Smooth muscle cell (in vitro differentiated cells): ENCODE measurements at regions not wholly inside any gene's neighbourhood (a gene's known extent, or its start where the extent isn't known, plus 50 kb on each side); places are given as distances from the start of the nearest gene placed in this dataset.

Experiments
- DNase-seq: peaks from one replicate; lab custom pipeline; 2025; ENCODE audit not compliant: unreplicated experiment; lab: John Stamatoyannopoulos, UW
- H2AFZ ChIP-seq: fragments of 200-600 bp; sonication (generic); 2 replicates; pipeline ENCODE4 v1.6.0; 2016; ENCODE audit warnings: antibody characterized with exemption, low read depth, mild to moderate bottlenecking
- H3F3A ChIP-seq: fragments of 200-600 bp; sonication (generic); 2 replicates; pipeline ENCODE4 v1.6.0; 2017; ENCODE audit warnings: antibody characterized with exemption, low read depth
- H3K27ac ChIP-seq: fragments of 200-600 bp; sonication (generic); 2 replicates; pipeline ENCODE4 v1.5.1; 2016; ENCODE audit warnings: low read depth, mild to moderate bottlenecking
- H3K27me3 ChIP-seq: fragments of 200-600 bp; sonication (generic); 2 replicates; pipeline ENCODE4 v1.6.1; 2016; ENCODE audit warnings: low read depth, mild to moderate bottlenecking
- H3K36me3 ChIP-seq: fragments of 200-600 bp; sonication (generic); 2 replicates; pipeline ENCODE4 v1.5.1; 2016; ENCODE audit warnings: low read depth
- H3K4me1 ChIP-seq: fragments of 200-600 bp; sonication (generic); 2 replicates; pipeline ENCODE4 v1.5.1; 2016; ENCODE audit warnings: low read depth
- H3K4me2 ChIP-seq: fragments of 200-600 bp; sonication (generic); 2 replicates; pipeline ENCODE4 v1.6.0; 2016; ENCODE audit warnings: mild to moderate bottlenecking
- H3K4me3 ChIP-seq: fragments of 200-600 bp; sonication (generic); 2 replicates; pipeline ENCODE4 v1.5.1; 2016; ENCODE audit warnings: mild to moderate bottlenecking
- H3K79me2 ChIP-seq: fragments of 200-600 bp; sonication (generic); 2 replicates; pipeline ENCODE4 v1.6.0; 2016; ENCODE audit warnings: low read depth, mild to moderate bottlenecking
- H3K9ac ChIP-seq: fragments of 200-600 bp; sonication (generic); 2 replicates; pipeline ENCODE4 v1.6.0; 2016; ENCODE audit warnings: low read depth
- H3K9me3 ChIP-seq: fragments of 200-600 bp; sonication (generic); replicated peaks from 2 replicates; pipeline ENCODE4 v1.5.1; 2016; ENCODE audit warnings: low read depth
- H4K20me1 ChIP-seq: fragments of 200-600 bp; sonication (generic); 2 replicates; pipeline ENCODE4 v1.6.0; 2016; ENCODE audit warnings: low read depth
- WGBS: methylation state at CpG from one replicate; pipeline ENCODE4 v1.1.7; 2016; ENCODE audit warnings: low lambda C conversion rate; 5-methylcytosine and 5-hydroxymethylcytosine counted together
- TF ChIP-seq, protein P1 (sequence below): fragments of 200-600 bp; sonication (generic); IDR thresholded peaks from 2 replicates; pipeline ENCODE4 v1.5.1; 2017; ENCODE audit warnings: borderline replicate concordance, mild to moderate bottlenecking, antibody characterized with exemption; ENCODE audit not compliant: insufficient read depth, poor library complexity, severe bottlenecking

DNA sequence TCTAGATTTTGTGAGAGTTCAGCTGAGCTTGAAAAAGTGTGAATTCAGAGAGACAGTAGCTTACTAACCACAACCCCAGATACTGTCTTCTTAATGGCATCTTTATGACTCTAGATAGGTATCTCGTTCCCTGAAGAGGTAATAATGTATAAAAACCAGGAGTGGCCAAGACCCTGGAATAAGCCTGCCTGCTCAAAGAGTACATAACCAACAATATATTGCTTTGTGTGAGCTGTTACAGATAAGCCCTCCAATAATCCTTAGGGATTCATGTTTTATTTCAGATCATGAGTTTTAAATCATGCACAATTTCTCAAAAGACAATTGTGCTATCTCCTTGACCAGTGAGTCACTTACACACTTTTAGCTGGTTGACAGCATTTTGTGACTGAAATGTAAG is 327.8 kb upstream of the ADGRB3 start:
- no peak for DNase-seq
- TF ChIP-seq, protein P1, sequence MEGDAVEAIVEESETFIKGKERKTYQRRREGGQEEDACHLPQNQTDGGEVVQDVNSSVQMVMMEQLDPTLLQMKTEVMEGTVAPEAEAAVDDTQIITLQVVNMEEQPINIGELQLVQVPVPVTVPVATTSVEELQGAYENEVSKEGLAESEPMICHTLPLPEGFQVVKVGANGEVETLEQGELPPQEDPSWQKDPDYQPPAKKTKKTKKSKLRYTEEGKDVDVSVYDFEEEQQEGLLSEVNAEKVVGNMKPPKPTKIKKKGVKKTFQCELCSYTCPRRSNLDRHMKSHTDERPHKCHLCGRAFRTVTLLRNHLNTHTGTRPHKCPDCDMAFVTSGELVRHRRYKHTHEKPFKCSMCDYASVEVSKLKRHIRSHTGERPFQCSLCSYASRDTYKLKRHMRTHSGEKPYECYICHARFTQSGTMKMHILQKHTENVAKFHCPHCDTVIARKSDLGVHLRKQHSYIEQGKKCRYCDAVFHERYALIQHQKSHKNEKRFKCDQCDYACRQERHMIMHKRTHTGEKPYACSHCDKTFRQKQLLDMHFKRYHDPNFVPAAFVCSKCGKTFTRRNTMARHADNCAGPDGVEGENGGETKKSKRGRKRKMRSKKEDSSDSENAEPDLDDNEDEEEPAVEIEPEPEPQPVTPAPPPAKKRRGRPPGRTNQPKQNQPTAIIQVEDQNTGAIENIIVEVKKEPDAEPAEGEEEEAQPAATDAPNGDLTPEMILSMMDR = no peak
- Histone ChIP-seq H2AFZ (no peak overlapping the region), H3K27me3 (no peaks in the 10 kb centered on the region), H3K4me1 (no peaks in the 10 kb centered on the region), H3K27ac (no peak overlapping the region), H3F3A (no peaks in the 10 kb centered on the region), H3K4me2 (no peak overlapping the region), H3K9me3 (no peaks in the 10 kb centered on the region), H3K36me3 (no peaks in the 10 kb centered on the region), H3K4me3 (no peak overlapping the region), H3K9ac (no peak overlapping the region), H4K20me1 (no peaks in the 10 kb centered on the region), H3K79me2 (no peaks in the 10 kb centered on the region)
- WGBS = 33% methylated on average over 1 of the region's 1 CpG

GRCh38 chr6:68296126-68296525 is 339.0 kb upstream of the ADGRB3 start:
- H3K9me3 ChIP-seq = no peaks in the 10 kb centered on the region
- no peak overlapping the region for H3K4me2 ChIP-seq
- no peak for DNase-seq
- H3K27ac ChIP-seq = no peak overlapping the region
- no peak overlapping the region for H3K9ac ChIP-seq
- no peaks in the 10 kb centered on the region for H3K36me3 ChIP-seq
- no peaks in the 10 kb centered on the region for H3K79me2 ChIP-seq
- no peak overlapping the region for H2AFZ ChIP-seq
- H3F3A ChIP-seq = no peaks in the 10 kb centered on the region
- TF ChIP-seq, protein P1 = no peak
- H4K20me1 ChIP-seq = no peaks in the 10 kb centered on the region
- no peak overlapping the region for H3K4me3 ChIP-seq
- H3K4me1 ChIP-seq = no peaks in the 10 kb centered on the region
- H3K27me3 ChIP-seq = no peaks in the 10 kb centered on the region

DNA sequence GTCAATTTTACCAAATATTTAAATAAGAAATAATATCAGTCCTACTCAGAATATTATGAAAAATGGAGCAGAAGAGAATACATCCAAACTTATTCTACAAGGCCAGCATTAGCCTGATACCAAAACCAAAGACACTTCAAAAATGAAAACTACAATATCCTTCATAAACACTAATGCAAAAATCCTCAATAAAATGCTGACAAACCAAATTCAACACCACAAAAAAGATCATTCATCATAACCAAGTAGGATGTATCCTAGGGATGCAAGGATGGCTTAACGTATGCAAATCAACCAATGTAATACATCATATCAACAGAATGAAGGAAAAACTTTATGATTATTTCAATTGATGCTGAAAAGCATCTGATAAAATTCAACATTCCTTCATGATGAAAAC is 352.4 kb upstream of the ADGRB3 start:
- WGBS = 43% methylated on average over 1 of the region's 1 CpG
- H3F3A ChIP-seq = no peaks in the 10 kb centered on the region
- H2AFZ ChIP-seq = no peak overlapping the region
- H3K36me3 ChIP-seq = no peaks in the 10 kb centered on the region
- TF ChIP-seq, protein P1 = no peak
- no peaks in the 10 kb centered on the region for H3K79me2 ChIP-seq
- H3K9ac ChIP-seq = no peak overlapping the region
- no peak overlapping the region for H3K4me3 ChIP-seq
- H3K9me3 ChIP-seq = no peaks in the 10 kb centered on the region
- H3K27ac ChIP-seq = no peak overlapping the region
- H4K20me1 ChIP-seq = no peaks in the 10 kb centered on the region
- H3K4me1 ChIP-seq = no peaks in the 10 kb centered on the region
- H3K27me3 ChIP-seq = no peaks in the 10 kb centered on the region
- DNase-seq = no peak
- H3K4me2 ChIP-seq = no peak overlapping the region

DNA sequence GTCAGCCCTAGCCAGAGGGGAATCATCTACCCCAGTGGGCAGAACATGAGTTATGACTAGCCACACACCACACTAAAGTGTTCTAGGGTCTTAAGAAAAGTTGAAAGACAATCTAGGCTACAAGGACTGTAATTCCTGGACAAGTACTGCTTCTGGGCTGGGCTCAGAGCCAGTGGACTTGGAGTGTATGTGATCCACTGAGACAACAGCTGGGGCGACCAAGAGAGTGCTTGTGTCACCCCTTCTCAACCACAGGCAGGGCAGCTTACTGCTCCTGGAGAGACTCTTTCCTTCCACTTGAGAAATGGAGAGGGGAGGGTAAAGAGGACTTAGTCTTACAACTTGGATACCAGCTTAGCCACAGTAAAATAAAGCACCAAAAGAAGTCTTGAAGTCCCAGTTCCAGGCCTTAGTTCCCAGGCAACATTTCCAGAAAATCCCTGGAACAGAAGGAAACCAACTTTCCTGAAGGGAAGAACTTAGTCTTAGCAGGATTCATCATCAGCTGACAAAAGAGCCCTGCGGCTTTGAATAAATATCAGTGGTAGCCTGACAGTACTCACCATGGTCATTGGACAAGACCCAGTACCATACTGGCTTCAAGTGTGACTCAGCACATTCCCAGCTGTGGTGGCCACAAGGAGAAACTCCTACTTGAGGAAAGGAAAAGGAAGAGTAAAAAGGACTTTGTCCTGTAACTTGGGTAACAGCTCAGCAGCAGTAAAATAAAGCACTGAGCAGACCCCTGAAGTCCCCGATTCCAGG is 355.1 kb upstream of the ADGRB3 start:
- TF ChIP-seq, protein P1 = no peak
- no peaks in the 10 kb centered on the region for H3K36me3 ChIP-seq
- H3K4me2 ChIP-seq = no peak overlapping the region
- no peaks in the 10 kb centered on the region for H3K9me3 ChIP-seq
- H3K79me2 ChIP-seq = no peaks in the 10 kb centered on the region
- H3K27me3 ChIP-seq = no peaks in the 10 kb centered on the region
- H4K20me1 ChIP-seq = no peaks in the 10 kb centered on the region
- H3K27ac ChIP-seq = no peak overlapping the region
- no peak overlapping the region for H2AFZ ChIP-seq
- H3F3A ChIP-seq = no peaks in the 10 kb centered on the region
- no peak for DNase-seq
- no peaks in the 10 kb centered on the region for H3K4me1 ChIP-seq
- H3K4me3 ChIP-seq = no peak overlapping the region
- H3K9ac ChIP-seq = no peak overlapping the region
- WGBS = 94% methylated on average over 3 of the region's 3 CpGs
